PC-3 (cell line): ENCODE measurements at regions not wholly inside any gene's neighbourhood (a gene's known extent, or its start where the extent isn't known, plus 50 kb on each side); places are given as distances from the start of the nearest gene placed in this dataset.

Experiments used
- ATAC-seq: fragments of 200-7000 bp; cut with Tn5 transposase; 2 replicates; pipeline ENCODE4 v1.9.1; 2020; ENCODE audit warnings: mild to moderate bottlenecking, moderate library complexity
- BruUV-seq: library from RNA; stranded (reverse); fragments of 400-500 nt; replicated peaks from 2 replicates; lab custom pipeline; 2021; lab: Mats Ljungman, UMichigan
- CTCF ChIA-PET: fragments of 300-600 bp; sonication (Branson Sonifier 250); formaldehyde crosslinking; loops from one replicate; lab custom pipeline; 2022; ENCODE audit warnings: antibody characterized with exemption; lab: Charles Lee
- POLR2A ChIA-PET: fragments of 300-600 bp; sonication (Branson Sonifier 250); formaldehyde crosslinking; loops from one replicate; lab custom pipeline; 2022; ENCODE audit warnings: antibody characterized with exemption; ENCODE audit not compliant: unreplicated experiment; lab: Charles Lee
- DNase-seq: peaks from one replicate; pipeline ENCODE4 v3.0.0-alpha.2; 2015
- H2AFZ ChIP-seq: fragments of 300-600 bp; sonication (generic); 2 replicates; pipeline ENCODE4 v1.6.0; 2016; ENCODE audit warnings: antibody characterized with exemption, low read length
- H3F3A ChIP-seq: fragments of 300-600 bp; sonication (generic); one replicate; pipeline ENCODE4 v1.6.0; 2017; ENCODE audit warnings: antibody characterized with exemption, low read length, control low read depth, mild to moderate bottlenecking; ENCODE audit not compliant: unreplicated experiment
- H3K27ac ChIP-seq: fragments of 300-600 bp; sonication (generic); 2 replicates; pipeline ENCODE4 v1.5.1; 2016; ENCODE audit warnings: mild to moderate bottlenecking, low read length
- H3K27me3 ChIP-seq: fragments of 300-600 bp; sonication (generic); 2 replicates; pipeline ENCODE4 v1.6.1; 2016; ENCODE audit warnings: low read length, mixed read lengths
- H3K36me3 ChIP-seq: fragments of 300-600 bp; sonication (generic); 2 replicates; pipeline ENCODE4 v1.6.1; 2016; ENCODE audit warnings: low read depth, mixed run types, low read length, mixed read lengths
- H3K4me1 ChIP-seq: fragments of 300-600 bp; sonication (generic); 2 replicates; pipeline ENCODE4 v1.5.1; 2016; ENCODE audit warnings: low read length; ENCODE audit not compliant: insufficient read depth
- H3K4me2 ChIP-seq: fragments of 300-600 bp; sonication (generic); 2 replicates; pipeline ENCODE4 v1.6.0; 2016; ENCODE audit warnings: low read length
- H3K4me3 ChIP-seq: fragments of 300-600 bp; sonication (generic); 2 replicates; pipeline ENCODE4 v1.5.1; 2016; ENCODE audit warnings: mild to moderate bottlenecking, low read length, mixed read lengths
- H3K79me2 ChIP-seq: fragments of 300-600 bp; sonication (generic); 2 replicates; pipeline ENCODE4 v1.6.1; 2017; ENCODE audit warnings: low read length, mixed read lengths
- H3K9ac ChIP-seq: fragments of 300-600 bp; sonication (generic); 2 replicates; pipeline ENCODE4 v1.6.0; 2016; ENCODE audit warnings: mild to moderate bottlenecking, low read length
- H3K9me2 ChIP-seq: fragments of 300-600 bp; sonication (generic); replicated peaks from 2 replicates; pipeline ENCODE4 v1.6.1; 2016; ENCODE audit warnings: mixed run types, low read length, mixed read lengths
- H3K9me3 ChIP-seq: fragments of 300-600 bp; sonication (generic); 2 replicates; pipeline ENCODE4 v1.6.1; 2016; ENCODE audit warnings: low read length, mixed read lengths
- H4K20me1 ChIP-seq: fragments of 300-600 bp; sonication (generic); 2 replicates; pipeline ENCODE4 v1.6.1; 2016; ENCODE audit warnings: low read length, mixed read lengths
- EZH2 ChIP-seq: fragments of 300-600 bp; sonication (generic); IDR thresholded peaks from one replicate; pipeline ENCODE4 v1.6.1; 2017; ENCODE audit warnings: antibody characterized with exemption, mild to moderate bottlenecking, low read length; ENCODE audit not compliant: unreplicated experiment
- EZH2phosphoT487 ChIP-seq: fragments of 300-600 bp; sonication (generic); IDR thresholded peaks from 2 replicates; pipeline ENCODE4 v1.6.1; 2018; ENCODE audit warnings: mild to moderate bottlenecking, antibody characterized with exemption, low read length, borderline replicate concordance
- intact Hi-C: fragments of 100-400 bp; cut with micrococcal nuclease; formaldehyde crosslinking; loops from 2 replicates; pipeline ENCODE4 v1.9.0; 2023
- TF ChIP-seq, protein P1 (sequence below): fragments of 300-600 bp; sonication (generic); conservative IDR thresholded peaks from 2 replicates; pipeline ENCODE4 v1.5.1; 2017; ENCODE audit warnings: antibody characterized with exemption, low read depth, mild to moderate bottlenecking, low read length

DNA sequence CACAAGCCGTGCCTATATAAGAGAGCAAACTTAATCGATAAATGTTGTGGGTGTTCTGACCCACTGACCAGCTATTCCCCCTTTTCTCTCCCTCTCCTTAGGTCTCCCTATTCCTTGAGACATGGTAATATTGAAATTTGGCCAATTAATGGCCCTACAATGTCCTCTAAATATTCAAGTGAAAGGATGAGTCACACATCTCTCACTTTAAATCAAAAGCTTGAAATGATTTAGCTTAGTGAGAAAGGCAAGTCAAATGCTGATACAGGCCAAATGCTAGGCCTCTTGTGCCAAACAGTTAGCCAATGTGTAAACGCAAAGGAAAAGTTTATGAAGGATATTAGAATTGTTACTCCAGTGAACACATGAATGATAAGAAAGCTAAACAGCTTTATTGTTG, 102.2 kb upstream of the CPNE8 start:
- ChIA-PET POLR2A (no interaction called here), CTCF (no interaction called here)

DNA sequence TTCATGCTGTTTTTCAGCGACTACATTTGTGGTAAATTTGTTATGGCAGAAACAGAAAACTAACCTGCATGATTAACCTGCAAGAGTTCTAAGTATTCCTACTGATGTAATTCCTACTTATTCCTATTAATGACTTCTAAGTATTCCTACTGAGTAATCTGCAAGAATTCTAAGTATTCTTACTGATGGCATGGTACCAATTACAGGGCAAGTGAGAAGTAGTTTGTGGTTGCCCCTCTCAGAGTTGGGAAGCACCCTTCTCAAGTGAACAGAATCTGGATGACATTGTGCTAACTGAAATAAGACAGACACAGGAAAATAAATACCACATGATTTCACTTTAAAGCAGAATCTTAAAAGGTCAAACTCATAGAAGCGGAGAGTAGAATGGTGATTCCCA, 100.9 kb upstream of the CPNE8 start:
- intact Hi-C loops = no loop called here
- ChIA-PET POLR2A (no interaction called here), CTCF (no interaction called here)
- no peaks in the 10 kb centered on the region for H3K36me3 ChIP-seq
- H3K27me3 ChIP-seq = no peaks in the 10 kb centered on the region
- ATAC-seq (no peak), DNase-seq (no peak)
- H3F3A ChIP-seq = no peaks in the 10 kb centered on the region
- no peaks in the 10 kb centered on the region for H3K9me2 ChIP-seq
- no peaks in the 10 kb centered on the region for H4K20me1 ChIP-seq
- H3K9me3 ChIP-seq = no peaks in the 10 kb centered on the region
- no peak overlapping the region for H3K27ac ChIP-seq
- no peaks in the 10 kb centered on the region for H3K79me2 ChIP-seq
- BruUV-seq = no TSS peak
- TF ChIP-seq EZH2phosphoT487 = no peak
- no peak for TF ChIP-seq EZH2
- TF ChIP-seq, protein P1, sequence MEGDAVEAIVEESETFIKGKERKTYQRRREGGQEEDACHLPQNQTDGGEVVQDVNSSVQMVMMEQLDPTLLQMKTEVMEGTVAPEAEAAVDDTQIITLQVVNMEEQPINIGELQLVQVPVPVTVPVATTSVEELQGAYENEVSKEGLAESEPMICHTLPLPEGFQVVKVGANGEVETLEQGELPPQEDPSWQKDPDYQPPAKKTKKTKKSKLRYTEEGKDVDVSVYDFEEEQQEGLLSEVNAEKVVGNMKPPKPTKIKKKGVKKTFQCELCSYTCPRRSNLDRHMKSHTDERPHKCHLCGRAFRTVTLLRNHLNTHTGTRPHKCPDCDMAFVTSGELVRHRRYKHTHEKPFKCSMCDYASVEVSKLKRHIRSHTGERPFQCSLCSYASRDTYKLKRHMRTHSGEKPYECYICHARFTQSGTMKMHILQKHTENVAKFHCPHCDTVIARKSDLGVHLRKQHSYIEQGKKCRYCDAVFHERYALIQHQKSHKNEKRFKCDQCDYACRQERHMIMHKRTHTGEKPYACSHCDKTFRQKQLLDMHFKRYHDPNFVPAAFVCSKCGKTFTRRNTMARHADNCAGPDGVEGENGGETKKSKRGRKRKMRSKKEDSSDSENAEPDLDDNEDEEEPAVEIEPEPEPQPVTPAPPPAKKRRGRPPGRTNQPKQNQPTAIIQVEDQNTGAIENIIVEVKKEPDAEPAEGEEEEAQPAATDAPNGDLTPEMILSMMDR = no peak
- no peak overlapping the region for H3K4me2 ChIP-seq
- no peak overlapping the region for H2AFZ ChIP-seq
- H3K9ac ChIP-seq = no peak overlapping the region
- no peaks in the 10 kb centered on the region for H3K4me1 ChIP-seq
- no peak overlapping the region for H3K4me3 ChIP-seq

More for the DNA sequence above, 102.2 kb upstream of the CPNE8 start:
- no peak overlapping the region for H3K27ac ChIP-seq
- H3K27me3 ChIP-seq = no peaks in the 10 kb centered on the region
- no peaks in the 10 kb centered on the region for H3K9me3 ChIP-seq
- H3K4me3 ChIP-seq = no peak overlapping the region
- ATAC-seq (no peak), DNase-seq (no peak)
- no peaks in the 10 kb centered on the region for H3K9me2 ChIP-seq
- H3F3A ChIP-seq = no peaks in the 10 kb centered on the region
- no TSS peak for BruUV-seq
- peaks cover 5% of the 10 kb centered on the region for H3K4me1 ChIP-seq
- H2AFZ ChIP-seq = no peak overlapping the region
- no peak overlapping the region for H3K9ac ChIP-seq
- H3K4me2 ChIP-seq = no peak overlapping the region
- no peaks in the 10 kb centered on the region for H4K20me1 ChIP-seq
- TF ChIP-seq, protein P1 = no peak
- TF ChIP-seq EZH2phosphoT487 = no peak
- TF ChIP-seq EZH2 = no peak
- no peaks in the 10 kb centered on the region for H3K36me3 ChIP-seq
- intact Hi-C loops = no loop called here
- H3K79me2 ChIP-seq = no peaks in the 10 kb centered on the region

DNA sequence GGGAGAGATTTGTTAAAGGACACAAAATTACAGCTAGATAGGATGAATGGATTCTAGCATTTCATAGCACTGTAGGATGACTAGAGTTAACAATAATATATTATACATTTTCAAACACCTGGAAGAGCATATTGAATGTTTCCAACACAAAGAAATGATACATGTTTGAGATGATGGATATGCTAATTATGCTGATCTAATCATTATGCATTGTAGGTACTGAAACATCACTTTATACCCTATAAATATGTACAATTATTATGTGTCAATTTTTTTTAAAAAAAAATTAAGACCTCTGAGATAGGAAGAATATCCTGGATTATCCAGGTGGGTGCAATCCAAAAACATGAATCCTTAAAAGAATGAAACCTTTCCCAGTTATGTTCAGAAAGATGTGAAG, 100.3 kb upstream of the CPNE8 start:
- DNase-seq = no peak
- BruUV-seq = no TSS peak
- TF ChIP-seq EZH2 (no peak), EZH2phosphoT487 (no peak)
- TF ChIP-seq, protein P1 = no peak
- no peak overlapping the region for H2AFZ ChIP-seq
- no peaks in the 10 kb centered on the region for H3F3A ChIP-seq
- ChIA-PET POLR2A (no interaction called here), CTCF (no interaction called here)
- H3K9ac ChIP-seq = no peak overlapping the region
- ATAC-seq = no peak
- no peak overlapping the region for H3K27ac ChIP-seq
- H3K27me3 ChIP-seq = no peaks in the 10 kb centered on the region
- no peak overlapping the region for H3K4me2 ChIP-seq
- H3K9me2 ChIP-seq = no peaks in the 10 kb centered on the region
- no peaks in the 10 kb centered on the region for H3K9me3 ChIP-seq
- no peaks in the 10 kb centered on the region for H3K4me1 ChIP-seq
- no peaks in the 10 kb centered on the region for H4K20me1 ChIP-seq
- intact Hi-C loops = no loop called here
- H3K4me3 ChIP-seq = no peak overlapping the region
- H3K79me2 ChIP-seq = no peaks in the 10 kb centered on the region
- no peaks in the 10 kb centered on the region for H3K36me3 ChIP-seq
